Activated CD4-positive, alpha-beta T cell treated with anti-CD3 and anti-CD28 coated beads for 24 hours (primary cell): ENCODE measurements at regions not wholly inside any gene's neighbourhood (a gene's known extent, or its start where the extent isn't known, plus 50 kb on each side); places are given as distances from the start of the nearest gene placed in this dataset.
A peak's percentile ranks its signal among the peaks of the same experiment; 100 is the strongest.
"Not testable (repeated sequence)": the region's sequence is repeated elsewhere in the genome, so short reads cannot be mapped to it uniquely, and the experiment has no call there.

Experiments
- DNase-seq, 2 donors: peaks; one replicate each; pipeline ENCODE4 v3.0.0-alpha.2; 2020; ENCODE audit warnings: low read depth in 2 of 2

DNA sequence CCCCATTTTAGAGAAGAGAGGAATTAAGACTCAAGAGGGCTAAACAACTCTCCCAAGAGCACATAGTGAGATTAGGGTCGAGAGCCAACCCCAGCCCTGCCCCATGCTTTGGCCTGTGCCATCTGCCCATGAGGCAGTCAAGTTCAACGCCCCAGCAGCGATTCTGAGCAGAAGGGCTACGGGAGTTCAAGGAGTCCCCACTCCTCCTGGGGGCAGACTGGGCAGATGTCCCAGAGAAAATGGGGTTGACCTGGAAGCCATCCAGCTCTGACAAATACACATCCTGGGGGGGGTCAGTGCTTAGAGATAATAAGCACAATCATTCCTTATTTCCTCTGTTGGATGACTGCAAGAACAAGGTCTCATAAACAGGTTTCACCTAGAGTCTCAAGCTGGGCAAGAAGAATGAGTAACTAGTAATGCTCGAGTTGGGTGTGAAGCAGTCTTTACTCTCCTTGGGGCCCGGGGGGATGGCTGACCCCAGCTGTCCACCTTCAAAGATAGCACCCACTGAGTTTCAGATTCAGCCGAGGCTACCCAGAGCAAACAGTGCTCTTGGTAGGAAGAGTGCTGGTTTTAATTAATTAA is 716.4 kb downstream of the RNF144A start:
- DNase-seq, result no peak

DNA sequence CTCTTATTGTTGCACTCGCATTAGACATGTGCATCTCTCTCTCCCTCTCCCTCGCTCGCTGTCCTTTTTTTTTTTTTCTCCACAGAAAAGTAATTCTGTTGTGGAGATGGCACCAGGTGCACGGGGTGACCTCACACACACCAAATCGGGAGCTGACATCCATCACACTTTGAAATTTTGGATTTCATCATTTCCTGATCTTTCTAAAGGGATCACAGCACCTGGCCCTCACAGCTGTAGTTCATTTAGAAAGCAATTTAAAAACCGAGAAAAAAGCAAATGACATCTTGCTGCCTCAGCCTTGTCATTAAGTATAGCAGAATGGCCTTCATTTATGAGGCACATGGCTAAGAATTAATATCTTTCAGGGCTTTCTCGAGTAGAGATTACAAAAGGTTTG is 717.2 kb downstream of the RNF144A start:
- DNase-seq, result no peak

DNA sequence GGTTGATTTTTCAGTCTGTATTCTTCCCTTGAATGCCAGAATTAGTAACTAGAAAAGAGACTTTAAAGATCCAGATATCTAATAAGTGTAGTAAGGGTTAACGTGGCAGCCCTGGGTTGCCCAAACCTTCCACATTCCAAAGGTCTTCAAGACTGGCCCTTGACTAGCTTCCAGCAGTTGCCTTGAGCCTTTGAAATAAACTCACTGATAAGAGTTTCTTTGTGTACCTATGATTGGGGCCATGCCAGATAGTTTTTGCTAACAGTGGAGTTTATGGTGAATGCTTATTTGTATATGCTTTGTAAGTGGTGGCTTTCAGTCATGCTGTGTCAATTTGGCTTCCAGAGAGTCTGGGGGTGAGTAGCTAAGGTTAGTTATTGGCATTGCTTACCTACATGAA is 722.3 kb downstream of the RNF144A start:
- no peak for DNase-seq

DNA sequence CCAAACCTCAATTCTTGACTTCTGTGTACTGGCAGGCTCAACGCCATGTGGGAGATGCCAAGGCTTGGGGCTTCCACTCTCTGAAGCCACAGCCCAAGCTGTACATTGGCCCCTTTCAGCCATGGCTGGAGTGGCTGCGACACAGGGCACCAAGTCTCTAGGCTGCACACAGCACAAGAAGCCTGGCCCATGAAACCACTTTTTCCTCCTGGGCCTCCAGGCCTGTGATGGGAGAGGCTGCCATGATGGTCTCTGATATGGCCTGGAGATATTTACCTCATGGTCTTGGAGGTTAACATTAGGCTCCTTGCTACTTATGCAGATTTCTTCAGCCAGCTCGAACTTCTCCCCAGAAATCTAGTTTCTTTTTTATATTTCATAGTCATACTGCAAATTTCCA is 724.1 kb downstream of the RNF144A start:
- DNase-seq, result not testable (repeated sequence)

DNA sequence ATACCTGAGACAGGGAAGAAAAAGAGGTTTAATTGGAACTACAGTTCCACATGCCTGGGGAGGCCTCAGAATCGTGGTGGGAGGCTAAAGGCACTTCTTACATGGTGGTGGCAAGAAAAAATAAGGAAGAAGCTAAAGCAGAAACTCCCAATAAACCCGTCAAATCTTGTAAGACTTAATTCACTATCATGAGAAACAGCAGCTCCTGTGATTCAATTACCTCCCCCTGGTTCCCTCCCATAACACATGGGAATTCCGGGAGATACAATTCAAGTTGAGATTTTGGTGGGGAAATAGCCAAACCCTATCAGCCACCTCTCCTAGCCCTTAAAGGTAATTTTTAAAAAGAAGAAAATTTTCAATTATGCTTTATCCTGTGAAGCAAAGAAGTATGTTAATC is 728.8 kb downstream of the RNF144A start:
- DNase-seq, result no peak

DNA sequence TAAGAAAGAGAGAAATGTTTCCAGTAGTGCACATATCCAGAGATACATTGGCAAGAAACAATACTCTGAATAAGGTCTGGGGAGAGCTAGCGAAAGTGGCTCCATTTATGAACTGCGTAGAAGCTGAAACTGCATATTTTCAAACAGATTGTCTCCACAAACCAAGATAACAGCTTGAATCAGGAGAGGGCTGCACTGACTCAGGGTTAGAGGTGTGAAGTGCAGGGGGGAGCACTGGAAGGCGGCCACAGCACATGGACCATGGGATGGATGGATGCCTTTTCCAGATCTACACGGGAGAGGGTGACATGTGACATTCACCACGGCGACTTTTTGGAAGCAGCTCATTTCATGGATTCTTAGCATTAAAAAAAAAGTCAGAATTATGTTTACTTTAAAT is 729.4 kb downstream of the RNF144A start:
- DNase-seq, result no peak

DNA sequence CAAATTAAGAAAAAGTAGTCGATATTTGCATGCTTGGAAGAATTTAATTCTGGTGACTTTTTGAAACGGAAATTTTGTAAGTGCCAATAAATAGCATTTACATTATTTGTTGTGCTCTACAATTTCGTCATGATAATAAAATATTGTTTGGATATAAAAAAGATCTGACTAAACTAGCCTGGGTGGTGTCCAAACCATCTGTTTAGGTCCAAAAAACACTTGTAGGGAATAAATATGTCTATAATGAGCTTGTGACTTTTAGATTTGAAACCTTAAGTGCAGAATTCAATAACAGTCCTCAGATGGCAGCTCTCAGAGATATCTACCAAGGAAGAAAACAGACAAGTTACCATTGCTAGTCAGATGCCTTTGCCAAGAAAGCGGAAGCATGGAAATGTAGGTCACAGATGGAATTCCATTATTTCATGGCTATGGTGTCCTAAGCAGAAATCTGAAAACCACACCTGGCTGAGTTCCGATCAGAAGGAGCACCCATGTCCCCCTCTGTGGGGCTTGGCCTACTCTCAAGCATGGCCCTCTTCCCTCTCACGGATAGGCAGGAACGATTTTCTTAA is 731.1 kb downstream of the RNF144A start:
- no peak for DNase-seq

DNA sequence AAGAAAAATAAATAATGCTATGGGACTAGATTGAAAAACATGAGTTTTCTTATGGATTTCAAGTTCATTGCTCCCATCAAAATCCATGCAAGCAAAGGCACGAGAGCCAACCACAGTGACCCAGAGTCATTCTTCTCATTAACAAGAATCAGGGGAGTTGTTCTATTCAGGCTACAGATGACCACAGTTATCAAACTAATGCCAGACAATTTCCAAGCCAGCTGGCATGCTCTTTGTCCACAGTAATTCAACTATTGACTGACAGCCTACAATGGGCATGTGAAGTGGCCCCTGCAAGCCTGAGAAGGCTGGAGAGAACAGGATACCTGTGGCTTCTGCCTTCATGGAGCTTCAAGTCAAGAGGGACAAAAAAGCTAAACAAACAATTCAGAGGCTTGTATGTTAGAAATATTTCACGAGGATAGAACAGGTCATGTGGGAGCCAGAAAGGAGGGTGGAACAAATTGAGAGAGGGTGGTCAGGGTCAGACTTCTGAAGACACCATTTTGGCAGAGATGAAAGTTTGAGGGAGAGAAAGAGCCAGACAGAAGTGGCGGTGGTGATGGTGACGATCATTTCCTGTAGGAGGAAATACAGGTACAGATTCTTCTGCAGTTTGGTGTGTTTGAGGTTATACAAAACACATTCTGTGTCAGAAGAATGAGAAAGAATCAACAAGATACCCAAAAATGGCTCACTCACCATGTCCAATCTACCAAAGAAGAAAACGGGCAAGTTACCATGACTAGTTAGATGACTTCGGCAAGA is 732.4 kb downstream of the RNF144A start:
- no peak for DNase-seq

DNA sequence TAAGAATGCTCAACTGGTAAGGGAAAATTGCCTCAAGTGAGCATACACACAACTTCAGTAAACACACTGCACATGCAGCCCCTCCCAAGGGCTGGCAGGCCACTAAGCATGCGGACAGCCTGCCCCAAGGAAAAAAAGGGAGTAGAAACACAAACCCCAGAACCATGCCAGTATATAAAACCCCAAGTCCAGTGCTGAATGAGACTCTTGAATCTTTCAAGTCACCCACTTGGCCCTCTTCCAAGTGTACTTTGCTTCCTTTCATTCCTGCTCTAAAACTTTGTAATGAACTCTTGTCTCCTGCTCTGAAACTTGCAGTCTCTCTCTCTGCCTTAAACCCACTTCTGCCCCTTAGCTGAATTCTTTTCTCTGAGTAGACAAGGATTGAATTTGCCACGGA is 736.4 kb downstream of the RNF144A start:
- DNase-seq, result no peak

DNA sequence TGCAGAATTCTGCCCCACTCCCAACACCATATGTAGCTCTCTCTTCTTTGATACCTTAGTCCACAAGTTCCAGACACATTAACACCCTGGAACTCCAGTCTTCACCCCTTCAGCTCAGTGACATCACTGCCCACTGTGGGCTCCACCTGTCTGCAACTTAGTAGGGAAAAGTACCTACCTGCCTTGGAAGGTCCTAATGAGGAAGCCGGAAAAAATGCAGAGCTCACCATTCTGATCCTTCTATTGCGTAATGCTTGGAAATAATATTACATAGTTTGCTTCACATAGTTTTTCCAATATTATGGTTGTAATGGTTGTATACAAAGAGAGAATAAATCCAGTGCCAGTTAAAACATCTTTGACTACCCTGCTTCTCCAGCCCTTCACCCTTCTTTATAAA is 738.4 kb downstream of the RNF144A start:
- DNase-seq, result no peak

DNA sequence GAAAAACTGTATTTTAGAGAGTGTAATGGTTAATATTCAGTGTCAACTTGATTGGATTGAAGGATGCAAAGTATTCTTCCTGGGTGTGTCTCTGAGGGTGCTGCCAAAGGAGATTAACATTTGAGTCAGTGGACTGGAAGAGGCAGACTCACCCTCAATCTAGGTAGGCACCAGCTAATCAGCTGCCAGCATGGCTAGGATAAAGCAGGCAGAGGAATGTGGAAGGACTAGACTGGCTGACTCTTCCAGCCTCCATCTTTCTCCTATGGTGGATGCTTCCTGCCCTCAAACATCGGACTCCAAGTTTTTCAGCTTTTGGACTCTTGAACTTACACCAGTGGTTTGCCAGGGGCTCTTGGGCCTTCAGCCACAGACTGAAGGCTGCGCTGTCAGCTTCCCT is 740.3 kb downstream of the RNF144A start:
- DNase-seq, result not testable (repeated sequence)

DNA sequence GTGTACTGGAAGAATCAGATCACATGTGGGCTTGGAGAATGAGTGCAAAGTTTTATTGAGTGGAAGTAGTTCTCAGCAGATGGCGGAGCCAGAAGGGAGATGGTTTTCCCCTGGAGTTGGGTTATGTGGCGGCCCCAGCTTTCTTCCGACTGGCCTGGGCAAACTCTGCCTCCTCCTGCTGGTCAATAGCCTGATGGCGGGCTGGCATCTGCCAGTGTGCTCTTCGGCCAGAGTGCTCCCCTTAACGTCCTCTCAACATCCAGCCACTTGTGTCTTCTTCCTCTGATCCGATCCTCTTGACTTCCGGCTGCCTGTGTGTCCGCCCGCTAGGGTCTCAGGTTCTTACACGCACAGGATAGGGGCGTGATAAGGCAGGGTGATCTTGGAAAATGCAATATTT is 741.3 kb downstream of the RNF144A start:
- no peak for DNase-seq

DNA sequence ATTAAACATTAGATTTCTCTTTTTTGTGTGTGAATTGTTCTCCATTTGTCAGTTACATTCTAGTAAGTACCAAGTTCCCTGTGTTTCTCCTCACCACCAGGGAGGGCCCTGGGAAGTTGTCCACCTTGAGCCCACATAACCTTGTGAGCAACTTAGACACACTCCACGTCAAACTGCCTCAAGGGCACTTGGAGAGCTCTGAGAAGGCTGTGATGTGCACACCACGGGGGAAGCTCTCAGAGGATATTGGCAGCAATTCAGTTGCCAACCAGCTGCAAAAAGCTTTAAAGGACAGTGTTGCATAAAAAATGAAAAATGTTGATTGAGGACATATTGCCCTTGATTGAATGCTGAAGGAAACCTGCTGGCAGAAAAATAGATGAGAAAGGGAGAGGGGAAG is 743.6 kb downstream of the RNF144A start:
- DNase-seq, result no peak

DNA sequence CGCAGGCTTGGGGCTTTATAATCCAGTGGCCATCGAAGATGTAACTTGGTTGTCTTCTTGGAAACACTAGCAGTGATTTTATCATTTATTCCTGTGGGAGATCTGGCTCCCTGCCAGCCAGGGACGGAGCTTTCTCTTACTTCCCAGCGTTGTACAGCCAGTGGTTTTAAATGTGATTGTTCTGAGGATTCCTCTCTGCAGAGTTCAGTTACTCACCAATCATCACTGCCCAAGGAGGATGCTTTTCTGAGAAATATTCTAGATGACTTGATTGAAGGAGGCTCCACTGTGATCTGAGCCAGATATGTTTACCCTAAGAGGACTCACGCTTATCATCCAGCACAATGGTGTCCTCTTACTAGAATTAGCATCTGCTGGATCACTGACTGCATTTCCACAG is 744.3 kb downstream of the RNF144A start:
- no peak for DNase-seq

DNA sequence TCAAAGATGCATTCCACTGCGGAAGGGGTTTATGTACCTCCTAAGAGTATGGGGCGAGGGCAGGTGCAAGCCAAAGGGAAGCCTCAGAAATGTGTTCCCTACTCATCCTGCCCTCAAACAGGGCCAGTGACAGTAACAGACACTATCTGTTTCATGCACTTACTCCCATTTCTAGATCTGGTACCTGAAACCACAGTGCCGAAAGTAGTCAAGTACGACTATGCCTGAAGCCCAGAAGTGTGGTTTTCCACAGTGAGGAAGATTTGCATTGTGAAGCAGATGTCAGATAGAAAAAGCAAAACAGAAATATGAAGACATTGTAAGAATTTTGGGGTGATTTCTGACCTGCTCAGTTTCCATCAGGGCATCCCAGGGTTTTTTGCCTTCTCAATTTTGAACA is 748.7 kb downstream of the RNF144A start:
- DNase-seq, result no peak

DNA sequence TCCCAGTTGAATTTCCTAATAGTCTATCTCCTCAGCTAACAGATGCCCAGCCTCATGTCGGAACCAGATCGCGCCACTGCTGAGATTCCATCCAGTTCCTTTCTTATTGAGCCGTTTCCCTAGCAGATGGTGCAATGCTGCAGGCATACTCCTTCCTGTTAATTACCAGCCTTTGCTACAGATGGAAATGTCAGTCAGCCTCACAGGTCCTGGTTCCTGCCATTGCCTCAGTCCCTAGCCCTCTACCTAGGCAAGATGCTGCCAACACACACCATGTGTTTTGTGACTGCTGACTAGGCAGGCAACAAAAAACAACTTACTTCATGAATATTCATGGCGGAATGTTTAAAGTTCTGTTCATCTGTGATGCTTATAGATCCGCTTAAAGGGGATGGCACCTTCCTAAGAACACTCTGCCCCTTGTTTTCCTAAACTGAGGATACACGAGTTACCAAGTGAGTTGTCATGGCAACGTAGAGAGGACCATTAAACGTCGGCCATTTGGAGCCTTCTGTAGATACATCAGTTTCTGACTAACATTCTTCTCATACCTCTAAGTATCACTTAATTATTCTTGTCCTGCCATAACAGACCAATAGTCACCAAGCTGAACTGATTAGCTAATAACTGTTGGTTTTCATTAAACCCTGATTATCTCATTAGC is 749.5 kb downstream of the RNF144A start:
- no peak for DNase-seq

DNA sequence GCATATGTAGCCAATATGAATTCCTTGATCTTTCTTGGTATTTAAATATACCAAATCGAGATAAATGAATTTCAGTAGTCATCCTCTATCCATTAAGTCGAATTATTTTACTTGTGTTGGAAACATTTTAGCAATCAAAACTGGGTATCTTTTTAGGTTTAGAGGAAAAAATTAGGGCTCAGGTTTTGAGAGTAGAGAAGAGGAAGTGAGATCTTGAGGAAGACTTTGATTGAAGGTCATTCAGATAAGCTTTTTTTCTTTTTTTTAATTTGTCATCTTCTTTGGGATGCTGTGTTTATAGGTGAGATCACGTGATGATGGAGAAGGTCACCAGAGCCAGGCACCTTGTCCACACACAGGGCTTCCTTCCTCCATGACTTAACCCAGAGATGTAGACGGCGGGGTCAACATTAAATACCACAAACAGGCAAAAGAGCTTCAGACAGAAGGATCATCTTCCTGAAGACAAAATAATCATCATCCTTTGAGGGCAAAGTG is 750.1 kb downstream of the RNF144A start:
- no peak for DNase-seq

DNA sequence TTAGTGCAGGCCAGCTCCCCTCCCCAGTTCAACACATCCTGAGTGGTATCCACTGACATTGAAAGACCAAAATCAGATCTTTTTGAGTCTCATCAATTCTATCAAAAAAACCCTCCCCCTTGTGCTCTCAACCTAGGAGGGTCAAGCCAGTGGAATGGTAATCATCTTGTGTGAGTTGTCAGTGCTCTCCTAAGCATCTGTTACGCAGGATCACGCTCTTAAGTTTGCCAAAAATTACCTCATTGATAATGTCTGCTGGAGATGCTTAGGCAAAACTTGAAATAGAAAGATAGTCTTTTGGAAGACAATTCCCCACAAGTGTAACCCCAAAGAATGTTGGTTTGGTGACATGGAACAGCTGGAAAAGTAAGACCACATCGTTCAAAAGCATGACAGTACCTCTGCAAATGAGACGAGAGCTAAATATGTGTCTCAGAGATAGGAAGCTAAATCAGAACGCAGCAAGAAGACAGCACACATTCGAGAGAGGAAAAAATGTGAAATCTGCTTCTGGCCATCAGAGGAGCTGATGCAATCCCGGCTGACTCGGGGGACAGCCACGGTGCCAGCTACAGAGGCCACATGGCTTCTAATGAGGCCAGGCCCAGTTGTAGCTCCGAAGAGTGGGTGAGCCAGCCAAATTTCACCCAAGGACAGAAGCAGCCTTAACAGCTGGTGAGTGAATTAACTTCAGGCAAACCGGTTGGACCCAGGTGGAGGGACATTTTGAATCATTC is 753.9 kb downstream of the RNF144A start:
- no peak for DNase-seq

DNA sequence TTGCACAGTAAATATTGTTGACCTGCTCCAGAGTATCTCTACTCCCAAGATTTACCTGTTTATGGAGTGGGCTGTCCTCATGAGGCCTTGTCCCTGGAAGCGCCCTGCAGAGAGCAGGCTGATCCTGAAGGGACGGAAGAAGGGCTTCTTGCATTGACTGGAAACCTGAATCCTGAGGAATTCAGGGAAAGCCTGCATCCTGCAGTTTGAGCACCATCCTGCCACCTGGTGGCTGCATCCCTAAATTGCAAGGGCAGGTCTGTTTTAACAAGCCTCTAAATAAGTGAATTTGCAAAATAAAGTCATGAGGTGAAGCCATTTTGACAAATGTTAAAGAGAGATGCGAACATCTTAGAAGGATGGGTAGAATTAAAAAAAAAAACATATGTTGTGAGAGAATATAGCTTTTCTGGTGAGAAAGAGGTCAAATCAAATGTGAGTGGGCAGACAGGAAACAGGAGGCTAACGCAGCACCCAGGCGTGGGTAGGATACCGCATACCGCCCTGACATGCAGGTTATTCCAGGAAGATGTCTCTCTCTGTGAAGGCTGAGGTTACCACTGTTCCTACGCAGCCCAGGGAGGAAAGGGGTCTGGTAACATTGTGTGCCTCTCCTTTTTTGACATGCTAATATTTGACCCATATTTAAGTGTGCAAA is 754.9 kb downstream of the RNF144A start:
- DNase-seq, result peak; percentile 36 to 53

DNA sequence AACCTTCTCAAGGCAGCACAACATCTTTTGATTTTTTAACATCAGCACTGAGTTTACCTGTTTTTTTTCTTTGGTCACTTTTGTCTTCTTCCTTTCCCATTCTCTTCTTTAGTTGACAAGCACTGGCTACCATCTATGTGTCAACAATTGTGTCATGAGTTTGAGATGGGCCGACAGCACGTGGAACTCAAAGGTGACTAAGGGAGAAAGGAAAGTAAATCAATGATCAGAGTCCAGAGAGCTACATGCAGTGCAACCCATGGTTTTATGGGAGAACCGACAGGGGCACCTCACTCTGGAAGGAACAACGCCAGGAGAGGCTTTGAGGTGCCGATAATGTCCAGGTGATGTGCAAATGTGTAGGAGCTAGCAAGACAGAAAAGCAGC is 755.5 kb downstream of the RNF144A start:
- DNase-seq, result no peak

DNA sequence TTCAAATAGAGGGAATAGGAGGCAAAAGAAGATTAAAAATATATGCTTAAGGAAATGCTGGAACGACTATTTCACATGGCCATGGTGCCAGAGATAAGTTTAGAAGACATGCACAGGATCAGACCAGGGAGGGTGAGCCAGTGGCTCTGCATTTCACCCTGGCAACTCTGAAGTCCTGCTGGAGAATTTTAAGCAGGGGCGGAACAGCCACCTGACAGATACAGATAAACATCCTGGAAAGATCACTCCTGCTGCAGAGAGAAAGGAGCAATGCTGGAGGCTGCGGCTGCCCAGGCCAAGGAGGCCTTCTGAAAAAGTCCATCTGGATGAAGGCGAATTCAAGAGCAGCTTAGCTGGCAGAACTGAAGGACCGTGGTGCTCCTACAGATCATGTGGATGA is 755.9 kb downstream of the RNF144A start:
- DNase-seq, result no peak

DNA sequence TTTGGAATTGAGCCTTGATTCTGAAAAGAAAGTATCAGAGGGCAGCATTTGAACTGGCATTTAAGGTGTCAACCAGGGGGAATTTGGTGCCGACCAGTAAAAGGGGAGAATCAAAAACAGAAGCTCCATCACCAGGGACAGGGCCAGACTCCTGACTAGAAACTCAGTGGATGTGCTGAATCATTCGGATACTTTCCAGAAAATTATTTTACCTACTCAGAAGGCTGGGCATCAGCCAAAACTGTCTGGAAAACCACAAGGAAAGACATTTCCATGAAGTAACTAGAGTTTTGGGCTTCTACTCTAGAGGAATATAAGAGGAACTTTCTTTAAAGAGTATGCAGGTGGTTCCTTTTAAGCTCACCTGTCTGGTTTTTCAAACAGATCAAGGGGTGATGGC is 756.6 kb downstream of the RNF144A start:
- no peak for DNase-seq
